Mucosa of descending colon (tissue), 3 donors: ENCODE measurements at regions not wholly inside any gene's neighbourhood (a gene's known extent, or its start where the extent isn't known, plus 50 kb on each side); places are given as distances from the start of the nearest gene placed in this dataset.
"Not testable (repeated sequence)": the region's sequence is repeated elsewhere in the genome, so short reads cannot be mapped to it uniquely, and the experiment has no call there.

Experiments used
- ATAC-seq: fragments of 200-7000 bp; cut with Tn5 transposase; one replicate; pipeline ENCODE4 v1.9.1; 2020; ENCODE audit warnings: mild to moderate bottlenecking, moderate library complexity
- DNase-seq, 3 donors: peaks; one replicate each; pipeline ENCODE4 v3.0.0-alpha.2; 2020
- H3K36me3 ChIP-seq: fragments of 200-600 bp; one replicate; pipeline ENCODE4 v1.8.0; 2021; ENCODE audit warnings: low read depth, mild to moderate bottlenecking
- H3K4me1 ChIP-seq: fragments of 200-600 bp; one replicate; pipeline ENCODE4 v1.8.0; 2021; ENCODE audit warnings: low read depth, mild to moderate bottlenecking
- H3K4me3 ChIP-seq: fragments of 200-600 bp; one replicate; pipeline ENCODE4 v1.8.0; 2021; ENCODE audit warnings: mild to moderate bottlenecking
- H3K9me3 ChIP-seq: fragments of 200-600 bp; one replicate; pipeline ENCODE4 v1.8.0; 2021; ENCODE audit warnings: mild to moderate bottlenecking
- intact Hi-C, 2 donors: fragments of 100-400 bp; cut with DNase I in 1 of 2; cut with micrococcal nuclease in 1 of 2; formaldehyde crosslinking; loops; one replicate each; pipeline versions ENCODE4 v1.11.0 to v1.11.1; 2022; cut with DNase I, micrococcal nuclease
- TF ChIP-seq, protein P1 (sequence below): fragments of 200-600 bp; IDR thresholded peaks from one replicate; pipeline ENCODE4 v1.8.0; 2022; ENCODE audit warnings: antibody characterized with exemption, mild to moderate bottlenecking
- donor health status: DM: no; HTN: no; CAD: no; lungs with moderate emphysema.
- donor health status: DM: no; HTN: no; CAD: no.
- donor health status: DM: no; HTN: yes; CAD: no.

DNA sequence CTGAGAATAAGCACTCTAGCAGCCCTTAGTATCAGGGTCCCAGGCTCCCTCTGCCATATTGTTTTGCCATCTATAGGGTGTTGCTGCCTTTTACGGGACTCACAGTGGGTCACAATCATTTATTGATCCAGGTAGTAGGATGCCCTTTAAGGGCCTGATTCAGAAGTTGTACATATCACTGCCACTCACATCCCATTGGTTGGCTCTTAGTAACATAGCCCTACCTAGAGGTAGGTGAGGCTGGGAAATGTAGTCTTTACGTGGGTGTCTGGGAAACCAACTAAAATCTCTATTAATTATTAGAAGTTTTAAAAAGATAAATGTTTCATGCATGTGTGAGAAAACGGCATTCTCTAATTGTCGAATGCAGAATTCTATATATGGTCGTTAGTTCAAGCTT lies 78.8 kb upstream of the ATP5PO start:
- intact Hi-C loops: no loop called here

DNA sequence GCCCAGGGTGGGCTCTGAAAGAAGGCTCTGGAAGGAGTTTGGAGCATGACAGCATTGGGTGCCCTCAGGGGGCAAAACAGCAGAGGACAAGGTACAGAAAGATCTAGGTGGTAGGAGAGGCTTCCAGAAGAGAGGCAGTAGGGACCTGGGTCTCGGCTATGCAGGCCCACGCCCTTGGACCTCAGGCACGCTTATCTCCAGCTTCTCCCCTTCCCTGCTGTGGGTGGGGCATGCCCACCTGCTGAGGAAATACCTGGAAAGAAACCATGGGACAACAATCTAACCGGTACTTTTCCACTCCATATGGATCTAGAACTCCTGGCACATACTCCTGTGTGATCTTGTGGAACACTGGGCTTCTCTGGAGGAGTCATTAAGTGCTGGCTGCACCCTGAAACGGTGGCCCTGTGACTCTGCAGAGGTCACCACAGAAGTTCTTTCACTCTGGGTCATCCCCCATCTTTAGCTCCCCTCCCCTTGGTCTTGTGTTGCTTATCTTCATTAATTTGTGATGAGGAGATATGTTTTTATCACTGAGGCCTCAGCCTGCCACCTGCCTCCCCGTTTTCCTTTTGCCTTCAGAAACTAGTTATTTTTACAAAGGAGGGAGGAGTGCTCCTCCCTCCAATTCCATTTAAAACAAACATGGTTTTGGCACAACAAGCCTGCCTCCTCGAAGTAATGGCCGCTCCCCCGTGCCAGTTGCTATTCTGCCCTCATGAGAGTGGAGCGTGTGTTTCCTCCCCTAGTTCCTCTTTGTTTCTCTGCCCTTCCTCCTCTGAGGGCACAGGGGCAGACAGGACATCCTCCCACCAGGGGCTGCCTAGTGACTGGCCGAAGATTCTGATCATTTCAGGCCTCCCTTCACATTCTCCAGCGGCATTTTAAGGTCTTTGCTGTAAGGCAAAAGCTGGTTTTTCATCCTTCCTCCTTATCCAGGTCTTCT lies 78.0 kb upstream of the ATP5PO start:
- intact Hi-C loops: no loop called here
- ATAC-seq: peak; percentile 71
- DNase-seq: peak; percentile 37 to 55 (median 40)

More for the DNA sequence above, 78.8 kb upstream of the ATP5PO start:
- no peak for DNase-seq
- TF ChIP-seq, protein P1, sequence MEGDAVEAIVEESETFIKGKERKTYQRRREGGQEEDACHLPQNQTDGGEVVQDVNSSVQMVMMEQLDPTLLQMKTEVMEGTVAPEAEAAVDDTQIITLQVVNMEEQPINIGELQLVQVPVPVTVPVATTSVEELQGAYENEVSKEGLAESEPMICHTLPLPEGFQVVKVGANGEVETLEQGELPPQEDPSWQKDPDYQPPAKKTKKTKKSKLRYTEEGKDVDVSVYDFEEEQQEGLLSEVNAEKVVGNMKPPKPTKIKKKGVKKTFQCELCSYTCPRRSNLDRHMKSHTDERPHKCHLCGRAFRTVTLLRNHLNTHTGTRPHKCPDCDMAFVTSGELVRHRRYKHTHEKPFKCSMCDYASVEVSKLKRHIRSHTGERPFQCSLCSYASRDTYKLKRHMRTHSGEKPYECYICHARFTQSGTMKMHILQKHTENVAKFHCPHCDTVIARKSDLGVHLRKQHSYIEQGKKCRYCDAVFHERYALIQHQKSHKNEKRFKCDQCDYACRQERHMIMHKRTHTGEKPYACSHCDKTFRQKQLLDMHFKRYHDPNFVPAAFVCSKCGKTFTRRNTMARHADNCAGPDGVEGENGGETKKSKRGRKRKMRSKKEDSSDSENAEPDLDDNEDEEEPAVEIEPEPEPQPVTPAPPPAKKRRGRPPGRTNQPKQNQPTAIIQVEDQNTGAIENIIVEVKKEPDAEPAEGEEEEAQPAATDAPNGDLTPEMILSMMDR: no peak
- Histone ChIP-seq H3K4me3 (no peak overlapping the region), H3K4me1 (peaks cover 5% of the 10 kb centered on the region), H3K36me3 (no peaks in the 10 kb centered on the region), H3K9me3 (no peaks in the 10 kb centered on the region)
- ATAC-seq: no peak

DNA sequence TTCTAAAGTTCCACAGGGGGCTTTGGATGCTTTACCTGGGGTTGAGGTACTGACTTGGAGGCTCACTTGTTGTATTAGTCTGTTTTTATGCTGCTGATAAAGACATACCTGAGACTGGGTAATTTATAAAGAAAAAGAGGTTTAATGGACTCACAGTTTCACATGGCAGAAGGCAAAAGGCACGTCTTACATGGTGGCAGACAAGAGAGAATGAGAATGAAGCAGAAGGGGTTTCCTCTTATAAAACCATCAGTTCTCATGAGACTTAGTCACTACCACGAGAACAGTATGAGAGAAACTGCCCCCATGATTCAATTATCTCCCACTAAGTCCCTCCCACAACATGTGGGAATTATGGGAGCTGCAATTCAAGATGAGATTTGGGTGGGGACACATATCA lies 76.8 kb upstream of the ATP5PO start:
- intact Hi-C loops, ATAC-seq, DNase-seq, H3K4me3 ChIP-seq, H3K9me3 ChIP-seq, H3K36me3 ChIP-seq: not testable (repeated sequence)
- peaks cover 10% of the 10 kb centered on the region for H3K4me1 ChIP-seq

More for the DNA sequence above, 78.0 kb upstream of the ATP5PO start:
- Histone ChIP-seq H3K4me3 (no peak overlapping the region), H3K36me3 (no peaks in the 10 kb centered on the region), H3K9me3 (no peaks in the 10 kb centered on the region), H3K4me1 (peaks cover 8% of the 10 kb centered on the region)
- TF ChIP-seq, protein P1: no peak

DNA sequence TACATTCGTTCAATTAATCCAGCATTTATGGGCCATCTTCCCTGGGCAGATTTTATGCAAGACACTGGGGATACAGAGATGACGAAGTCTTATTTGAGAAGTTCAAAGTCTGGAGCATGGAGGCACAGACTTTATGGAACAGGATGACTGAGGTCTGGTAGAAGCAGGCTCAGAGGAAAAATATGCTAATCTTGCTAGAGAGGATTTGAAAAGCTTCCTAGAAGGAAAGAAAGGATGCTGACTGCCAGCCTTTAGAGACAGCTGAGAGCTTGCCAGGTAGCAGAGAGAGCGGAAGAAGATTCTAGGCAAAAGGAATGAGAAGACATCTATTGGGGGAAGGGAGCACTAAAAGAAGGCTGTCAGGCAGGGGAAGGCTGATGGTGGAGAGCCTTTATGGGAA lies 75.5 kb upstream of the ATP5PO start:
- TF ChIP-seq, protein P1: no peak
- H3K36me3 ChIP-seq: no peaks in the 10 kb centered on the region

DNA sequence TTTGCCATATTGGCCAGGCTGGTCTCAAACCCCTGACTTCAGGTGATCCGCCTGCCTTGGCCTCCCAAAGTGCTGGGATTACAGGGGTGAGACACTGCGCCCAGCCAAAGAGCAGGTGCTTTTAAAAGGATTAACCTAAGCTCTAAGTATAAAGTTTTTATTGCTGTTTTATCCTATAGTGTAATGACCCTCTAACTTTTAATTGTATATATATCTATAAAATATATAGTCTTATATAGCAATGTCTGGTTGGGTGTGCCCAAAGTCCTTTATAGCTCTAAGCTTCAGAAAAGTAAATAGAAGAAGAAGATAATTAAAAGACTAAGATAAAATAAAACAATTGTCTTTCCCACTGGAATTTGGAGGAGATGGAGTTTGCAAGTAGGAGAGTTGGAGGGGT lies 73.8 kb upstream of the ATP5PO start:
- Histone ChIP-seq H3K4me1 (peaks cover 10% of the 10 kb centered on the region), H3K9me3 (no peaks in the 10 kb centered on the region), H3K4me3 (no peak overlapping the region), H3K36me3 (no peaks in the 10 kb centered on the region)
- ATAC-seq (peak; percentile 69), DNase-seq (no peak)
- TF ChIP-seq, protein P1: no peak
- intact Hi-C loops: no loop called here

More for the DNA sequence above, 75.5 kb upstream of the ATP5PO start:
- intact Hi-C loops: no loop called here
- ATAC-seq: no peak
- Histone ChIP-seq H3K4me1 (peaks cover 10% of the 10 kb centered on the region), H3K9me3 (no peaks in the 10 kb centered on the region), H3K4me3 (no peak overlapping the region)
- no peak for DNase-seq

DNA sequence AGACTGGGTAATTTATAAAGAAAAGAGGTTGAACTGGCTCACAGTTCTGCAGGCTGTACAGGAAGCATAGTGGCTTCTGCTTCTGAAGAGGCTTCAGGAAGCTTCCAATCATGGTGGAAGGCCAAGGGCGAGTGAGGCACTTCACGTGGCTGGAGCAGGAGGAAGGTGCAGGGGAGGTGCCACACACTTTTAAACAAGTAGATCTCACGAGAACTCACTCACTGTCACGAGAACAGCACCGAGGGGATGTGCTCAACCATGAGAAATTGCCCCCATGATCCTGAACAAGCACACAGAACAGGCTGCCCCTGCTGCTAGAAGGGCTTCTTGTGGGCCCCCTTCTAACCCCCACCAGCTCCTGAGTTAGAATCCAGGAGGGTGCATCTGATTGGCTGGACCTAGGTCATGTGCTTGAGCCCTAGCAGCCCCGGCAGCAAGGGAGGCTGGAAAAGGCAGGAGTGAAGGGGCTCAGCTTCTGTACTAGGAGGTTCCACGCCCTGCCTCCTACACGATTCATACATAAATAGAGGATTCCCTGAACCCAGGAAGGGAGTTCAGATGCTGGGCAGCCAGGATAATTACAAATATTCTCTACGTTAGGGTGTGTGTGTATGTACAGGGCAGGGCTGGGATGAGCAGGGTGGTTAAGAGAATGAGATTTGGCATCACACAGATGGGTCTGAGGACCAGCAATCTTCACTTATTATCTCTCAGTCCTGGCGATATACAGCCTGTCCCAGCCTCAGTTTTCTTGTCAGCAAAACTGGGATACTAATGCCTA lies 72.8 kb upstream of the ATP5PO start:
- peaks cover 7% of the 10 kb centered on the region for H3K4me1 ChIP-seq
- TF ChIP-seq, protein P1: no peak
- ATAC-seq (no peak), DNase-seq (no peak)
- intact Hi-C loops: no loop called here
- H3K36me3 ChIP-seq: no peaks in the 10 kb centered on the region
- no peaks in the 10 kb centered on the region for H3K9me3 ChIP-seq
- H3K4me3 ChIP-seq: no peak overlapping the region
